Trophoblast cell (in vitro differentiated cells and primary cell): ENCODE measurements at regions not wholly inside any gene's neighbourhood (a gene's known extent, or its start where the extent isn't known, plus 50 kb on each side); places are given as distances from the start of the nearest gene placed in this dataset.

Experiments used
- DNase-seq, 2 donors: peaks; one replicate each; pipeline ENCODE4 v3.0.0-alpha.2; 2016
- H2AFZ ChIP-seq: 2 replicates; pipeline ENCODE4 v1.6.1; 2013; ENCODE audit warnings: low read length, moderate library complexity, mild to moderate bottlenecking; ENCODE audit not compliant: insufficient read depth, poor library complexity
- H2AK5ac ChIP-seq: 2 replicates; pipeline ENCODE4 v1.6.1; 2013; ENCODE audit warnings: mild to moderate bottlenecking, low read length
- H2BK120ac ChIP-seq: 2 replicates; pipeline ENCODE4 v1.6.1; 2013; ENCODE audit warnings: low read length, mild to moderate bottlenecking, moderate library complexity; ENCODE audit not compliant: insufficient read depth, poor library complexity
- H2BK12ac ChIP-seq: 2 replicates; pipeline ENCODE4 v1.6.1; 2013; ENCODE audit warnings: mild to moderate bottlenecking, low read length, moderate library complexity
- H2BK5ac ChIP-seq: 2 replicates; pipeline ENCODE4 v1.6.1; 2013; ENCODE audit warnings: low read length, low read depth, moderate library complexity, mild to moderate bottlenecking; ENCODE audit not compliant: poor library complexity
- H3K14ac ChIP-seq: 2 replicates; pipeline ENCODE4 v1.6.1; 2013; ENCODE audit warnings: mild to moderate bottlenecking, low read length
- H3K18ac ChIP-seq: 2 replicates; pipeline ENCODE4 v1.6.1; 2013; ENCODE audit warnings: mild to moderate bottlenecking, low read length
- H3K23ac ChIP-seq: 2 replicates; pipeline ENCODE4 v1.6.1; 2013; ENCODE audit warnings: low read length
- H3K27ac ChIP-seq: 2 replicates; pipeline ENCODE4 v1.5.1; 2013; ENCODE audit warnings: low read depth, mild to moderate bottlenecking, inconsistent platforms, low read length, moderate library complexity
- H3K27me3 ChIP-seq: 2 replicates; pipeline ENCODE4 v1.6.1; 2013; ENCODE audit warnings: inconsistent platforms, mild to moderate bottlenecking, low read length, moderate library complexity; ENCODE audit not compliant: insufficient read depth
- H3K36me3 ChIP-seq, 2 experiments: 1 replicate in 1 of 2; 2 replicates in 1 of 2; pipeline ENCODE4 v1.6.1; 2013; ENCODE audit warnings: low read length in 2 of 2, mild to moderate bottlenecking in 2 of 2, moderate library complexity in 1 of 2; ENCODE audit not compliant: insufficient read depth in 2 of 2, control insufficient read depth in 1 of 2
- H3K4ac ChIP-seq: 2 replicates; pipeline ENCODE4 v1.6.1; 2013; ENCODE audit warnings: low read depth, mild to moderate bottlenecking, low read length, moderate library complexity
- H3K4me1 ChIP-seq, 2 experiments: 1 replicate in 1 of 2; 2 replicates in 1 of 2; pipeline ENCODE4 v1.6.1; 2013; ENCODE audit warnings: low read length in 2 of 2, mild to moderate bottlenecking in 2 of 2, moderate library complexity in 1 of 2; ENCODE audit not compliant: insufficient read depth in 2 of 2, control insufficient read depth in 1 of 2
- H3K4me2 ChIP-seq: 2 replicates; pipeline ENCODE4 v1.6.1; 2013; ENCODE audit warnings: inconsistent platforms, mild to moderate bottlenecking, low read length, moderate library complexity
- H3K4me3 ChIP-seq: 2 replicates; pipeline ENCODE4 v1.5.1; 2013; ENCODE audit warnings: mild to moderate bottlenecking, low read depth, low read length, inconsistent platforms
- H3K79me1 ChIP-seq: one replicate; pipeline ENCODE4 v1.6.1; 2013; ENCODE audit warnings: low read length
- H3K79me2 ChIP-seq: 2 replicates; pipeline ENCODE4 v1.6.1; 2013; ENCODE audit warnings: low read length, mild to moderate bottlenecking; ENCODE audit not compliant: control insufficient read depth, insufficient read depth, poor library complexity
- H3K9ac ChIP-seq: 2 replicates; pipeline ENCODE4 v1.6.1; 2013; ENCODE audit warnings: mild to moderate bottlenecking, low read length
- H3K9me3 ChIP-seq: 2 replicates; pipeline ENCODE4 v1.6.1; 2013; ENCODE audit warnings: low read depth, mild to moderate bottlenecking, control low read depth, inconsistent platforms, low read length; ENCODE audit not compliant: insufficient read depth
- H4K12ac ChIP-seq: 2 replicates; pipeline ENCODE4 v1.6.1; 2013; ENCODE audit warnings: low read depth, mild to moderate bottlenecking, low read length, moderate library complexity
- H4K8ac ChIP-seq: 2 replicates; pipeline ENCODE4 v1.6.1; 2013; ENCODE audit warnings: low read depth, mild to moderate bottlenecking, low read length, moderate library complexity
- H4K91ac ChIP-seq: one replicate; pipeline ENCODE4 v1.6.1; 2013; ENCODE audit warnings: low read depth, mild to moderate bottlenecking, low read length, moderate library complexity
- WGBS: extraction: QIAGEN DNeasy Blood & Tissue Kit; methylation state at CpG from one replicate; pipeline ENCODE4 v1.1.7; 2013; ENCODE audit warnings: missing lambda C conversion rate; ENCODE audit not compliant: insufficient read length, insufficient coverage; ENCODE audit errors: extremely low coverage; 5-methylcytosine and 5-hydroxymethylcytosine counted together

GRCh38 chr7:152923711-152924110, 164.2 kb downstream of the ACTR3B start:
- H2AFZ ChIP-seq = no peak overlapping the region
- WGBS = no CpG with 5 or more reads among the region's 12 CpGs
- H2BK12ac ChIP-seq = no peak overlapping the region
- no peak overlapping the region for H3K4me3 ChIP-seq
- peaks cover 21% of the 10 kb centered on the region for H3K27me3 ChIP-seq
- no peak overlapping the region for H3K14ac ChIP-seq
- H3K27ac ChIP-seq = no peak overlapping the region
- H3K4me1 ChIP-seq = peaks cover 3 to 4% of the 10 kb centered on the region in 2 experiments
- no peak overlapping the region for H3K9ac ChIP-seq
- no peak for DNase-seq
- H3K4me2 ChIP-seq = no peak overlapping the region
- peaks cover 3% of the 10 kb centered on the region for H3K9me3 ChIP-seq
- H4K8ac ChIP-seq = no peak overlapping the region
- H3K79me2 ChIP-seq = no peaks in the 10 kb centered on the region
- no peak overlapping the region for H2AK5ac ChIP-seq
- no peaks in the 10 kb centered on the region for H3K36me3 ChIP-seq
- H2BK120ac ChIP-seq = no peak overlapping the region
- H4K12ac ChIP-seq = no peak overlapping the region
- H2BK5ac ChIP-seq = no peak overlapping the region
- H3K79me1 ChIP-seq = no peaks in the 10 kb centered on the region
- no peak overlapping the region for H3K4ac ChIP-seq
- H3K23ac ChIP-seq = no peak overlapping the region
- no peak overlapping the region for H3K18ac ChIP-seq
- H4K91ac ChIP-seq = no peak overlapping the region

- Histone ChIP-seq H3K36me3 (no peaks in the 10 kb centered on the region), H3K4me3 (no peak overlapping the region), H2AFZ (no peak overlapping the region), H2BK12ac (no peak overlapping the region), H2BK120ac (no peak overlapping the region), H3K27ac (no peak overlapping the region), H3K79me1 (no peaks in the 10 kb centered on the region), H3K4me1 (peaks cover 3 to 4% of the 10 kb centered on the region in 2 experiments), H3K79me2 (no peaks in the 10 kb centered on the region), H4K12ac (no peak overlapping the region), H3K4me2 (no peak overlapping the region), H3K27me3 (peaks cover 21% of the 10 kb centered on the region), H3K9me3 (peaks cover 3% of the 10 kb centered on the region), H3K9ac (no peak overlapping the region), H3K23ac (no peak overlapping the region), H4K91ac (no peak overlapping the region), H3K18ac (no peak overlapping the region), H2AK5ac (no peak overlapping the region), H3K4ac (no peak overlapping the region), H4K8ac (no peak overlapping the region), H2BK5ac (no peak overlapping the region), H3K14ac (no peak overlapping the region)
- no peak for DNase-seq
- no CpG with 5 or more reads among the region's 6 CpGs for WGBS
Observed at GRCh38 chr7:152924238-152924637, 164.7 kb downstream of the ACTR3B start.

- no peak overlapping the region for H3K9ac ChIP-seq
- no peak overlapping the region for H2AK5ac ChIP-seq
- no peak overlapping the region for H3K27ac ChIP-seq
- peaks cover 3% of the 10 kb centered on the region for H3K9me3 ChIP-seq
- H3K4me1 ChIP-seq = peaks cover 3 to 4% of the 10 kb centered on the region in 2 experiments
- H2BK12ac ChIP-seq = no peak overlapping the region
- no peak overlapping the region for H4K8ac ChIP-seq
- H3K79me1 ChIP-seq = no peaks in the 10 kb centered on the region
- H3K27me3 ChIP-seq = peaks cover 21% of the 10 kb centered on the region
- no peaks in the 10 kb centered on the region for H3K36me3 ChIP-seq
- no peak overlapping the region for H2BK120ac ChIP-seq
- no peak overlapping the region for H3K18ac ChIP-seq
- no peak overlapping the region for H3K23ac ChIP-seq
- DNase-seq = no peak
- H3K4me2 ChIP-seq = peak overlapping the region; percentile 74
- no peak overlapping the region for H4K91ac ChIP-seq
- no peak overlapping the region for H2BK5ac ChIP-seq
- H3K14ac ChIP-seq = no peak overlapping the region
- H3K4ac ChIP-seq = no peak overlapping the region
- no peak overlapping the region for H3K4me3 ChIP-seq
- no peak overlapping the region for H2AFZ ChIP-seq
- no peaks in the 10 kb centered on the region for H3K79me2 ChIP-seq
- H4K12ac ChIP-seq = no peak overlapping the region
- no CpG with 5 or more reads among the region's 33 CpGs for whole genome bisulfite sequencing
Observed at GRCh38 chr7:152924826-152925411, 165.4 kb downstream of the ACTR3B start.

- no peak overlapping the region for H2BK120ac ChIP-seq
- H3K4me2 ChIP-seq = peak overlapping the region; percentile 74
- H4K8ac ChIP-seq = no peak overlapping the region
- no peak overlapping the region for H2AFZ ChIP-seq
- no peak overlapping the region for H3K9ac ChIP-seq
- H4K91ac ChIP-seq = no peak overlapping the region
- peaks cover 21% of the 10 kb centered on the region for H3K27me3 ChIP-seq
- no peak overlapping the region for H3K18ac ChIP-seq
- no peak overlapping the region for H2BK5ac ChIP-seq
- H3K4me3 ChIP-seq = peak overlapping the region; percentile 5
- H3K9me3 ChIP-seq = no peaks in the 10 kb centered on the region
- H4K12ac ChIP-seq = no peak overlapping the region
- peaks cover 3 to 4% of the 10 kb centered on the region in 2 experiments for H3K4me1 ChIP-seq
- no peak overlapping the region for H3K14ac ChIP-seq
- no peak for DNase-seq
- WGBS = no CpG with 5 or more reads among the region's 74 CpGs
- H3K36me3 ChIP-seq = no peaks in the 10 kb centered on the region
- no peak overlapping the region for H2BK12ac ChIP-seq
- H3K4ac ChIP-seq = no peak overlapping the region
- no peak overlapping the region for H3K23ac ChIP-seq
- H3K27ac ChIP-seq = no peak overlapping the region
- H3K79me1 ChIP-seq = no peaks in the 10 kb centered on the region
- H3K79me2 ChIP-seq = no peaks in the 10 kb centered on the region
- no peak overlapping the region for H2AK5ac ChIP-seq
Observed at GRCh38 chr7:152925412-152926147, 166.0 kb downstream of the ACTR3B start.
